ENCODE measurements at regions not wholly inside any gene's neighbourhood (a gene's known extent, or its start where the extent isn't known, plus 50 kb on each side); places are given as distances from the start of the nearest gene placed in this dataset.

DNA sequence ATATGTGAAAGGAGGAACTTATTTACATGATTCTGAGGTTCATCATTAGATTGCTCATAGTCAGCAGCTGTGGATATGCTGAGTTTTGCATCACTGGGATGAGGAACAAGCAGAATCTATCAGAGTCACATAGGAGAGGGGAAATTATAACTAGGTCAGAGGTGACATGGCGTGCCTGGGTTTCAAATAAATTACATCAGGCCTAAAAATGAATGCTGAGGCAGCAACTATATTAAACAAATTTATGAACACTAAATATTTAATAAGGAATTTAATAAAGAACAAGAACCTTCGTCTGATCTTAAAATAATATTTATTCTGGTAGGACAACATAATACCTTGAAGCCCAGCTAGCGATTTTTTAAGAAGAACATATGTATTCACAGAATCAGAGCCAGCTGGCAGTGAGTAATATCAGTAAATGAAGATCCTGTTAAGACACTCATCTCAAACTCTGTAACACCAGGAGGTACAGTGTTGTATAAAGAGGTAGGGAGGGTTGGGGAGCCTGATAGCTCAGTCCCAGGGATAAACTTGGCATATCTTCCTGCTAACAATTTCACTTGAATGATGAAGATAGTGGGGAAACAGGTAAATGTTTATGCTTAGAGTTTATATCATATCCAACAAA lies 60.9 kb upstream of the HS3ST1 start:
- TF ChIP-seq, protein P1, sequence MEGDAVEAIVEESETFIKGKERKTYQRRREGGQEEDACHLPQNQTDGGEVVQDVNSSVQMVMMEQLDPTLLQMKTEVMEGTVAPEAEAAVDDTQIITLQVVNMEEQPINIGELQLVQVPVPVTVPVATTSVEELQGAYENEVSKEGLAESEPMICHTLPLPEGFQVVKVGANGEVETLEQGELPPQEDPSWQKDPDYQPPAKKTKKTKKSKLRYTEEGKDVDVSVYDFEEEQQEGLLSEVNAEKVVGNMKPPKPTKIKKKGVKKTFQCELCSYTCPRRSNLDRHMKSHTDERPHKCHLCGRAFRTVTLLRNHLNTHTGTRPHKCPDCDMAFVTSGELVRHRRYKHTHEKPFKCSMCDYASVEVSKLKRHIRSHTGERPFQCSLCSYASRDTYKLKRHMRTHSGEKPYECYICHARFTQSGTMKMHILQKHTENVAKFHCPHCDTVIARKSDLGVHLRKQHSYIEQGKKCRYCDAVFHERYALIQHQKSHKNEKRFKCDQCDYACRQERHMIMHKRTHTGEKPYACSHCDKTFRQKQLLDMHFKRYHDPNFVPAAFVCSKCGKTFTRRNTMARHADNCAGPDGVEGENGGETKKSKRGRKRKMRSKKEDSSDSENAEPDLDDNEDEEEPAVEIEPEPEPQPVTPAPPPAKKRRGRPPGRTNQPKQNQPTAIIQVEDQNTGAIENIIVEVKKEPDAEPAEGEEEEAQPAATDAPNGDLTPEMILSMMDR (IDR thresholded peaks at IDR 0.05 in 4 of 5, conservative IDR thresholded peaks at IDR 0.05 in 1 of 5): no peak
- no peak for TF ChIP-seq POLR2A (IDR thresholded peaks at IDR 0.05)
